Superior temporal gyrus (tissue), 1 donor: ENCODE measurements at regions not wholly inside any gene's neighbourhood (a gene's known extent, or its start where the extent isn't known, plus 50 kb on each side); places are given as distances from the start of the nearest gene placed in this dataset.
"Not testable (repeated sequence)": the region's sequence is repeated elsewhere in the genome, so short reads cannot be mapped to it uniquely, and the experiment has no call there.

ENCODE experiments used
- DNase-seq: peaks from one replicate; pipeline ENCODE4 v3.0.0-alpha.2; 2016; ENCODE audit errors: extremely low spot score

- DNase-seq = no peak
Measured at GRCh38 chrX:80929251-80929650, 119.6 kb upstream of the BRWD3 start.

- DNase-seq = no peak
Measured at GRCh38 chrX:80917919-80918318, 108.2 kb upstream of the BRWD3 start.

- not testable (repeated sequence) for DNase-seq
Measured at GRCh38 chrX:80912351-80912750, 102.7 kb upstream of the BRWD3 start.

GRCh38 chrX:80879916-80880315 is 70.2 kb upstream of the BRWD3 start:
- no peak for DNase-seq

GRCh38 chrX:80879143-80879542 is 69.5 kb upstream of the BRWD3 start:
- peak; percentile 11 for DNase-seq

GRCh38 chrX:80876877-80877276 is 67.2 kb upstream of the BRWD3 start:
- DNase-seq = peak; percentile 60
